ENCODE measurements at regions not wholly inside any gene's neighbourhood (a gene's known extent, or its start where the extent isn't known, plus 50 kb on each side); places are given as distances from the start of the nearest gene placed in this dataset.

DNA sequence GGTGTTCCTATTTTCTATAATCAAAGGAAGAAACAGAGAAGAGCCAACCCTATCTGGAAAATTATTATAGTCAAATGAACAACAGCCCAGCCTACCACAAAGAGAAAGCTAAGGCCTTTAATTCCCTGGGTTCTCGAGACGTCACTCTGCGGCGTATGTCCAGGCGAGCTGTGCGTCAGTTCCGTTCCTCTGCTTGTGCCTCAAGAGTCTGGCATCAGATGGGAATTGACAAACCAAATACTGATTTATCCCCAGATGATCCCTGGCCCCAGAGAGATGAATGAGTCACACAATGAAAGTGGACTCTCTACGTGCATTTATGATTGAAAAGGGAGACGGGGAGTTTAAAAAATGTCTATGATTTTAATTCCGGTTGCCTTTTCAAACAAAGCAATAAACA lies 151.6 kb upstream of the PDE10A start:
- DNase-seq: no peak

DNA sequence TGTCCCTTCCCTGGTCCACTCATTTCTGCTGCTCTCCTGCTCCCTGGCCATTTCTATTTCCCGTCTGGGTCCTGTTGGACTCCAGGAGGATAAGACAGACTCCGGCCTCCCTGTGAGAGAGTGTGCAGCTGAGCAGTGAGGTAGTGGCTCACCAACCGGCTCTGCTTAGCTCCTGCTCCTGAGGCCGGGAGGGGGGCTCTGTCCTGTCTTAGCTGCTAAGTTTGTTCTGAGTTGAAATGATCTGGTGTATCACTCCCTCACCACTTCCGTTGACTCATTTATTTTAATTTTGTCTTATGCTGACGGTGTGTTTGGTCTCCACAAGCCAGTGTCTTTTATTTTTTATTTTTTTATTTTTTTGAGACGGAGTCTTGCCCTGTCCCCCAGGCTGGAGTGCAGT lies 148.5 kb upstream of the PDE10A start:
- DNase-seq: no peak

DNA sequence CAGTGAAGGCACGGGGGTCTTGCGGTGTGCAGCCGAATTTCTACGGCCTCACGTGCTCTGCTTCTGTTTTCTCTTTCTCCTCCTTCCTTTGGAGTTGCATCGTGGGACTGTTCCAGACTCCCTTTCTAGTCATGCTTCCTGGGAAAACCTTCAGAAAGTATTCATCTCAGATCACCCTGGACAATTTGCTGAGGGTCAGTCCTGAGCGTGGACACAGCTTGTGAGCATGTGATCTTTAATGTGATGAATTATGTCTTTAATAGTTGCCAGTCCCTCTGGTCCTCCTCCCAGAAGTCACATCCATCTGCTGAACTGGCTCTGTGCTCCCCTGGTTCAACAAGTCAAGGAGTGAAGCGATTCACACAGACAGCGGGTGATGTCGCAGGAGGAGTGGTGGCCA lies 145.0 kb upstream of the PDE10A start:
- no peak for DNase-seq

DNA sequence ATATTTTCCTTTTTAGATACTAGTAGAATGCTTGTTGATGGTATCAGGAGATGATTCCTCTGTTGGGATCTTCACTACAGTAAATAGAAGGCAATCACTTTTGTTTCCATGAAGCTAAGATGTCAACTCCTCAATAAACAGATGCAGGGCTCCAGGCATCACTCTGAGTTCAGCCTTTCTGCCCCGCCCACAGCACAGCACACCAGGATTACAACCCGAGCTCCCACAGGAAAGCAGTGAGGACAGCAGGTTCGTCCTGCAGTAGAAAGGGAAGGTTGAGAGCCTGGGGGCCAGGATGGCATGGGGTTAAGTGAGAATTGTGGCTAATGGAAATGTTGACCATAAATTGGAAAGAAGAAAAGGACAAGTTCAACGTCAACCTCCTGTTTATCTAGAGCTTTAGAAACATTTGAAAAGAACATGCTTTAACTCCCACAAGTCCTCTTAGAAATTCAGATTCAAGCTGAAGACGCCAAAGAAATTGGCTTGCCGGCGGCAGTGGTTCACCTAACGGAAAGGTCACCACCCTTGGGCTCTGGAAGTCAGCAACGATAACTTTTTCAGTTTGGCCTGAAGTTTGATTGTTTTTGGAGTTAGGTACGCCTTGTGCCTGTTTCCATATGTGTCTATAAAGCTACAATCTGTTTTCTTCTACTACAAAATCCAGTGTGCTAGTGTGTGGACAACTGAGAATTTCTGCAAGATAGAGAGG lies 144.4 kb upstream of the PDE10A start:
- no peak for DNase-seq

DNA sequence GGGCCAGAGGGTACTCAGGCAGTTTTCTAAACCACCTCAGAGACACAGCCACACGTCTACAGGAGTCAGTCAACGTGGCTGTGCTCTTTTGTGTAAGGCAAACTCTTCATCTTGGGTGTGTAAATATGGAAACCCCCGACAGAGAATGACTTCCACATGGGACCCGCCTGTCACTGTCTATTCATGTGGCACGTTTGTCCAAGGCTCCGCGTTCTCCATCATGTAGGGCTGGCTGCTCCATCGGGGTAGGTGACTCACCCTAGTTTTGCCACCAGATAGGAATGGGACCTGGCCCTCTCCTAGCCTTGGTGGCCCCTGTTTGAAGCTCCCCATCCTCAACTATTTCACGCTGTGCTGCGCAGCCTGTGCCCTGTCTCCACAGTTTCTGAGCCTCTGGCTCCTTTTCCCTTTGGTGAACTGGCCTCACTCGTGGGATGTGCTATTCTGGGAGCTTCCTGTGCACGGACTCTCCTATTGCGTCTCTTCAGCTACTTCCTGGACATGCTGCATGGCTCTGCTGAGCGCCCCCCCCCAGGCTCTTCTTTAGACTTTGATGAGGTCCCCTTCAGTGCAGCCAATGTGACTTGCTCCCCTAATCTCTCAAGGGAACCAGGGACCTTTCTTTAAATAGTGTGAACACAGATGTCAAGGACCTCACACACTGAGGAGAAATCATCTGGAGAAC lies 143.2 kb upstream of the PDE10A start:
- no peak for DNase-seq

DNA sequence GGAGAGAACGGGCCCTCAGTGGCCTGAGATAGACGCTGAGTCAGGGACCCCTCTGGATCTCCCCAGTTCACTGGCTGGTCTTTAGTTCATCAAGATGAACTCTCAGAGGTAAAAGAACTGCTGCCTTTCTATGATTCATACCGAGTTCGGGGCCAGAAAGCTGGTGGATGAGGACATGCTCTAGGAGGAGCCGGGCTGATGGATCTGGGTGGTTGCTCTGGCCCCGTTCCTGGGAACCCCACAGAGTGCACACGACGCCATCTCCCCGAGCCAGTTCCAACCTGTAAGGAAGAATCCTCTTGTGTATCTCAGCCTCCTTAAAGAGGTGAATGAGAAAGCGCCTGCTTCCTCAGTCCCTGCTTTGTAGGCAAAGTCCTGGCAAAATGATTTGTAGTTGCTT lies 142.6 kb upstream of the PDE10A start:
- DNase-seq: no peak

DNA sequence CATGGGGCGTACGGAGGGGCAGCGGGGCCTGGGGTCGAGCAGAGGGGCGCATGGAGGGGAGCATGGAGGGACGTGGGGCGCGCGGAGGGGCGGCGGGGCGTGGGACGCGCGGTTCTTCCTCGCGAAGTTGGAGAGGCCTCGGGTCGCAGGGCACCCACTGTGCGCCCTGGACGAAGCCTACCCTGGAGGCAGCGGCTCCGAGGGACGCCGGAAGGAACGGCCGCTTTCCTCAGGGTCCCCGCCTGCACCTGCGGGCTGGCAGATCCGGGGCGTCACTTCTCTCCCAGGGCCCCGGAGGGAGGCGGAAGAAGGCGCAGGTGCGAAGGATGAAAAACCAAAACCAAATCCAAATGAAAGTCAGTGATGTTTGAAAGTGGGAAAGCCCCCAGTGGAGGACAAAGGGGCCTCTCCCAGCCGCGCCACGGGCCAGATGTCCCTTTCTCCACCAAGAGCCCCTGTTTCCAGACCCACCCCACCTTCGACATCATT lies 142.1 kb upstream of the PDE10A start:
- DNase-seq: no peak

DNA sequence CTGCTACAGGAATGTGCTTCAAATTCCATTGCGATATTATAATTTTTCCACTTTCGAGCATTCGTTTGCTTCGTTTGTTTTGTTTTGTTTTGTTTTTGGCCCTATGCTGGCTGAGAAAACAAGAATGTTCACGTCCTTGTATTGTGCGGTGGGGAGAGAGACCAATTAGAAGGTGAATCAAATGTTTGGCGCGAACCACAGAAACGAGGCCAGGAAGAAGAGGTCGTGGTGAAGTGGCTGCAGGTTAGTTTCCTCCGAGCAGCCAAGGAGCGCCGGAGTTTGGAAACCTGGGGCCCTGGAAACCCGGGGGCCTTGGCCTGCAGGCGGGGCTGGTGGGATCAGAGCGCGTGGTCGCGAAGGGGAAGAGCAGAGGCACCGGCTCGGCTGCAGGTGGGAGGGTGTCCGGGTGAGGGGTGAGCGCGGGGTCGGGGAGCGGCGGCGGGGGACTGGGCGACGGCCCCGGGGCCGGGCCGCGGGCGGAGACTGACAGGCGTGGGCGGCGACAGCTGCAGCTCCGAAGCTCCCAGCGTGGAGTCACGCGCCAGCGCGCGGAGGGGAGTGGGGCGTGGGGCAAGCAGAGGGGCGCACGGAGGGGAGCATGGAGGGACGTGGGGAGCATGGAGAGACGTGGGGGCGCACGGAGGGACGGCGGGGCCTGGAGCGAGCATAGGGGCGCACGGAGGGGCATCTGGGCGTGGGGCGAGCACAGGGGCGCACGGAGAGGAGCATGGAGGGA lies 141.5 kb upstream of the PDE10A start:
- DNase-seq: no peak

DNA sequence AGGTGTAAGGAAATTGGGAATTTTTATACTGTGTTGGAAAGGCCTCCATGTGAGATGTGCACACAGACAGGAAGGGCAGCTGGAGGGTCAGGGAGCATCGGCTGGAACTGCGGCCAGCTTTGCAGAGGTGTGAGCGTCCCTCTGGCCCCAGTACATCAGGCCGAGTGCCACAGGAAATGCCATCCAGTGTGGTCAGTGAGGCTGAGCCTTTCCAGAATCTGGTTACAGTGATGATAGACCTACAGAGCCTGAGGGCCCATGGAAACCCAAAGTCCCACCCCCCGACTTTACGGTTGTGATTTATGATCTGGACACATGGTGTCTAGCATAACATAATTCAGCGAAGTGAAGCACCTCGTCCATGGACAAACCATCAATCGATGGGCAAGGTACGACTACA lies 137.3 kb upstream of the PDE10A start:
- no peak for DNase-seq

DNA sequence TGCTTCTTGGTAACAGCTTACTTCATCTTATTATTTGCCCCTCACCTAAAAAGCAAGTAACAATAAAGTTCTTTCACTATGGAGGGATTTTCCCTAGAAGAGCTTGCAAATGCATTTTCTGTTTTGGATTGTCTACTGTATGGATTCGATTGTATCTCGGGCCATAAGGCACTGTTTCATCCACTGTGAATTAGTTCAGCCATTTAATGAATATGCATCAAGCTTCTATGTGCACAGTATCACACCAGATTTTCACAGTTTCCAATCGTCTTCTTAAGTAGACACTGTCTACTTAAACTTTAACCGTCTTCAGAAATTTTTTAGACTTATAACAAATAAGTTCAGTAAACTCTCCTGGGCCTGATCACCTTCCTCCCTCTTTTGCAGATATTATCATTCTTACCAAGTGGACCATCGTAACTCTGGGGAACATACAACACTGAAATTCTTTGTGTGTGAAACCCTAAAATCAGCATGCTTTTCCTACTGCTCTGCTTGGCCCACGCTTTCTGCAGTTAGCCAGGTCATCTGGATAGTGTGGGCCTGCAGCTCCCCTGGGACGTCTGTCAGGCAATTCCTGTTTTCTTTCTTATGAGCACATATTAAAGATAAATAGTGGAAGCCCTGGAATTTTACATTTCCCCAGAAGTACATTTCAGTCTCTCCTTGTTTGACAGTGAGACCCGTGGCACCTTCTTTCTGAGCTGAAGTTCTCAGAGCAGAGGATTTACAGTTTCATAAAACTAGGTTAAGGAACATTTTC lies 136.5 kb upstream of the PDE10A start:
- DNase-seq: no peak

DNA sequence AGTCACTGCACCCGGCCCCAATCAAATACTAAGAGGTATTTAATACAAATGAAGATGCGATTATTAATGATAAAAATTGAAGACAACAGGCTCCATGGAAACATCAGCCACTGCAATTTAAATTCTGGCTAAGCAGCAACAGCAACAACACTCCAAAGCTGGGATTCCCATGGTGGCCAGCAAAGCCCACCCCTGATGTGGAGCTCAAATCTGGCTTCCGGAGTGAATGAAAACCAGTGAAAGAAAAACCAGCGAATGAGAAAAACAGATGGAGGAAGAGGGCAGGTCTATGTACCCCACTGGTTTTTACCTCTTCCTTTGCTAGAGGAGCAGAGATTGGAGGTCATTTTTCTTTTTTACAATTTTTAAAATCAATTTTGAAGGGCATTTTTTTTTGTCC lies 135.9 kb upstream of the PDE10A start:
- DNase-seq: no peak

DNA sequence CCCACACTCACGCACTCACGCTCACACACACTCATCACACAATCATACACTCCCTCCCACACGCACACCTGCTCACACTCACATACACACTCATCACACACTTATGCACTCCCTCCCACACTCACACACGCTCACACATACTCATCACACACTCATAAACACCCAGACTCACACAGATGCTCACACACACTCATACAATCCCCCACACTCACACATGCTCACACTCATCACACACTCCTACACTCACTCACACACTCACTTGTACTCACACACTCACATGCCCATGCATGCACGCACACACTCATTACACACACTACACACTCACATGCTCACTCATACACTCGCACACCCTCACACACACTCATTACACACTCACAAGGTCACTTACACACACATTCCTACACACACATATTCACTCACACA lies 131.1 kb upstream of the PDE10A start:
- DNase-seq: no peak

DNA sequence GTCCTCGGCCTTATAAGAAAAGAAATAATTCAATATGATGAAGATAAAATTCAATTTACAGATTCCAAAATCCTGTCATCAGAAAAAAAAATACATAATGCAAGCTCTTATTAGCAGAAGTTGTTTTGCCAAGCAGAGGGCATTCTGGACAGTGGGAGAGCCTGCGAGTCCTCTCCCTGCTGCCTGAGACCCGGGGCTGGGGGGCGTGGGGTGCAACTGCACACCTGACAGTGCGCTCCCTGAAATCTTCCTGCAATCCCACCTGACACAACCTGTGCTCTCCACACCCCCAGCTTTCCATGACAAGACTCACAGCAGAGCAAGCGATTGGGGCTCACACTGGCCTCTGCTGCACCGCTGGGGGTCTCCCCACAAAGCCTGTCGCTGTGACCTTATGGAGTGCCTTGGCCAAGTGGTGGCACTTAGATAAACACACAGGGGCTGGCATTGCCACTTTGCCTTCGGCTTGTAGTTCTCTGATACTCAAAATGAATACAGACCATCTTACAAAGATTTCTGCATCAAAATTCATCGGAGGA lies 130.3 kb upstream of the PDE10A start:
- DNase-seq: no peak

DNA sequence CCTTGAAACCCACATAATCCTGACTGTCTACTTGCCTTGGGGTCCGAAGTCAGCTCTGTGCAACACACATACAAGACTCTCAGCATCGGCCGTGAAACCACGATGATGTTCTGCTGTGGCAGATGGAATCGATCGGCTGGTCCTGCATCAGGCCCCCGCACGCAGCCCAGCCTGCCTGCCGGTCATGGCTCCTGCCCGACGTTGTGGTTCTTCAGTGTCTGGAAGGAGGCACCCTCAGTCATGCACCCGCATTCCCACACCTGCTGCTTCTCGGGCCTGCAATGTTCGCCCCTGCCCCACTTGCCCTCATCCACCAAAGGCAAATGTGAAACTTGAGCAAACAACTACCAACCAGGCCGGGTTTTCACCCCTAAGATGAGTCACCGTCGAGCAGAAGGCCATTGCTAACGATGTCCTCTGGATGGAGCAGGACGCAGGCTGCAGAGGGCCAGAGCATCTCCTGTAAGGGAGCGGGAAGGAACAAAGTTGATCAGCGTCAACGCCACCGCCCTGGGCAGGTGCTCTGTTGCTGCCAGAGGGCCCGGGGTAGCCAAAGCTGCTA lies 128.9 kb upstream of the PDE10A start:
- no peak for DNase-seq

DNA sequence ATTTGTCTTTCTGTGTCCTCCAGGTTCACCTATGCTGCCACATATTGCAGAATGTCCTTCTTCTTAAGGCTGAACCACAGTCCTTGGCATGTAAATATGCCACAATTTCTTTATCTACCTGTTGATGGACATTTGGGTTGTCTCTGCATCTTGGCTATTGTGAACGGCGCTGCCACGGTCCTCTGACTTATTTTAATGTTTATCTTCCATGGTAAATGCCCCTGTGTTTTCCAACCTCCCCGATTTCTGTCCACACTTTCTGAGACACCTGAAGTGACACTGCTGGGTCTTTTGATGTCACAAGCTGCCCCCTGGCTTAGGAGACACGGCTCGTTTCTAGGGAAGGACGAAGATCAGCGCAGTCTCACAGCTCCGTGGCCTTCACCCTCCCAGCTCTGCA lies 128.3 kb upstream of the PDE10A start:
- DNase-seq: no peak

DNA sequence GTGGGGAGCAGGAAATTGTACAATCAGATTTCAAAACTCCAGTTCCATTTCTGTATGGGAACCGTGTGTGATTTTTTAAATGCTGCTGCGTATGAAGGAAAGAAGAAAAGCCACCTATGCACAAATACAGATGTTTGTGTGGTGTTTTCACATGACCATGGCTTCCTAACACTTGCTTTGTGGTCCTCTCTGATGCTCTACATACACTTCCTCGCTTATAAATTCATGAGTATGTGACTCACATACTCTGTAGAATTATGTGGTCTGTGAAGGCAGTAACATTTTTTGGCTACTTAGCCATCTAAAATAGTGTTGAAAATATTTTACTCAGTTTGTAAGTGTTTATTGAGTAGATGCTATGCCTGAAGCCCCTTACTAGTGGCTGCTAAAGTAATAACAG lies 119.8 kb upstream of the PDE10A start:
- no peak for DNase-seq

DNA sequence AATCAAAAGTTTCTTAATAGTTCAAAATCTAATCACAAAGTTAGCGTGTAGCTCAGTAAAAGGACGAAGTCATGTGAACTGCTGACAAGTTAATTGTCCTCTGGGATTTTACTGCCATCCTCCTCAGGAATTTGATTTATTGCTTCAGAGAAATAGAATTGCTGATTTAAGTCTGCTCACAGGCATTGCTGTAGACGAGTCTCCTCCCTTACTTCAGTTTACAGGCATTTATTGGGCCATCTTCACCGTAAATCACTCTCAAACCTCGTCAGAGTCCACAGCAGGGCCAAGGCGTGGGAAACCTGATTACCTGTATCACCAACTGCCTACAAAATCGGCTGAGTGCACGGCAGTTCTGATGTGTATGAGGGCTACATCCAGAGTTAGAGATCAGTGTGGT lies 119.1 kb upstream of the PDE10A start:
- DNase-seq: no peak

DNA sequence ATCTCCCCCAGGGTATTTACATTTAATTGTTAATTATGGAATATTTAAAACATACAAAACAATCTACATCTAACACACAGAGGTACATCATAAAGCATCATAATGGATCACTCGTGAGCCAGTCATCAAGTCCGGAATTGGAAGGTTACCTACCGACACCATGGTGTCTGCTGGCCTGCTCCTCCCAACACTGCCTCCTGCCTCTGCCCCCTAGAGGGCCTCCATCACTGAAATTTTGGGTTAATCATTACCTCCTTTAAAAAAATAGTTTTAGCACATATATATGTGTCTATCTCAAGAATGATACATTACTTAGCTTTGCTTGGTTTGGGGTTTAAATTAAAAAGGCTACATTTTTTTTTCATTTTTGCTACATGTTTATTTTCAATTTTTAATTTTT lies 114.6 kb upstream of the PDE10A start:
- DNase-seq: no peak

DNA sequence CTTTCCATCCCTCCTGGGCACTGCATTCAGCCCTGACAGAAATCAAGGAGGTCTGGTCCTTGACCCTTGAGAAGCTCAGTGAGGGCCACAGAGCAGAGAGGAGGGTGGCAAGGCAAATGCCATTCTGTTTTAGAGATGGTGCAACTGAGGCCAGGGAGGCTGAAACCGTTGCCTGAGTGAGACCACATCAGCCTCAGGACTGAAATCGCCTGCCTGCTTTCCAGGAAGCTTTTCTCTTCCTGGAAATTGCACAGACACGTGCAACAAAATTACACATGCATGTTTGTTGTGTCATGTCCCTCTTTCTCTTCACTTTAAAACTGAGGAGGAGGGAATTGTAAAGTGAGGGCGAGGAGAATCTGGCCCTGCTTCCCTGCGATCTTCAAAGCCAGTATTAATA lies 113.7 kb upstream of the PDE10A start:
- DNase-seq: no peak

DNA sequence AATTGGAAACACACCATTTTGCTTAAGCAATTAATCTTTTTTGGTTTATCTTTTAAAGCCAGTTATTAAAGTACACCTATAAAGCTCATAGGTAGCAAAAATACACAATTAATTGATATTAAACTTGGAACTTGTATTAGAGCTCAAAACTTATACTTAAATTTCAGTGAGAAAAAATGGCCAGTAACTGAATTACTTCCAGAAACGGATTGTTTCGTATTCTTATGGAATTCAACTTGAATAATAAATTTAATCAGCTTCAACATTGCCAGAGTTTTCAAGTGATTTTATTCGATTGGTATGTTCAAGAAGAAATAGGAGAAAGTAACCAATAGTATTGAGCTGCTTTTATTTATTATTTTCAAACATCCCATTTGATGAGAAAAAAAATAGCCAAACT lies 112.7 kb upstream of the PDE10A start:
- no peak for DNase-seq

DNA sequence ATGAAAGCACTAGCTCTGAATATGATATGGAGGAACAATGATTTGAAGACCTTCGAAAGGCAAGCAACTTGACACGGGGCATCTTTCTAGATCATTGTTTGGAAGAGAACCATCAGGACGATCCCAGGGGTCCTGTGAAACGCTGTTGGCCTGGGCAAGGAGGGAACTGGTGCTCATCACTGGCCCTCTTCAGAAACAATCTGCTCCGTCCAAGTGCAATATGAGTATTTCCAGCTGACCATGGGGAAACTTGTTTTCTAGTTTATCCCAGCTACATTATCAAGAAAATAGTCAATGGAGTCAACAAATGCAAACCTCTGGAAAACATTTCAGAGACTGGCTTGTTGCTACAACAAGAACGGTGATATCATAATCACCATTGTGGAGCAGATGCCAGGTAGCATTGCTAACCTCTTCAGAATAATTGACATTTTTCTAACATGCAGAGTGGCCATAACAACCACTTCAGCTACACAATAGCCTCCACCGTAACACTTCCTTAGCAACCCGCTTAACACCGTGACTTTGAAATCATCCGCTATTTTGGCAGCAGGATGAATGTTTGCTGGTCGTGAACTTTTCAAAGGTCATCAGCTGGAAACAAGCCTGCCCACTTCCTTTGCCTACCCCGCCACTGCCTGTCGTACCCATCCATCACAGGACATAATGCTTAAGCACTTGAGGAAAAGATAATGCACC lies 112.0 kb upstream of the PDE10A start:
- DNase-seq: no peak

Measured in CD4-positive, alpha-beta T cell treated with Interleukin-15 for 1 hour (primary cell).